A549 (cell line): ENCODE measurements at regions not wholly inside any gene's neighbourhood (a gene's known extent, or its start where the extent isn't known, plus 50 kb on each side); places are given as distances from the start of the nearest gene placed in this dataset.

Experiments
- ATAC-seq, 2 experiments: fragments of 200-7000 bp in 1 of 2; fragments of >200 bp in 1 of 2; cut with Nextera tagmentation in 1 of 2; cut with Tn5 transposase in 1 of 2; 3 replicates each; pipeline versions ENCODE4 v1.8.0 to v1.9.1; 2018 to 2020; ENCODE audit warnings: mild to moderate bottlenecking in 1 of 2, moderate library complexity in 1 of 2
- CTCF ChIA-PET: fragments of 300-600 bp; sonication (Branson Sonifier 250); formaldehyde crosslinking; extraction: SDS; loops from one replicate; lab custom pipeline; 2021; ENCODE audit warnings: antibody characterized with exemption, inconsistent platforms; lab: Yijun Ruan, JAX
- POLR2A ChIA-PET: fragments of 350-600 bp; formaldehyde crosslinking; extraction: SDS; loops from one replicate; lab custom pipeline; 2021; ENCODE audit warnings: antibody characterized with exemption, inconsistent platforms; lab: Yijun Ruan, JAX
- DNase-seq, 2 experiments: peaks; one replicate each; pipeline versions ENCODE4 v3.0.0 to v3.0.0-alpha.2; 2011 to 2016; ENCODE audit warnings: low read depth in 1 of 2, low spot score in 1 of 2
- FAIRE-seq: peaks from 2 replicates; lab custom pipeline; 2011; peaks lifted over from hg19 to GRCh38; lab: Jason Lieb, UNC
- H3K27ac ChIP-seq, 2 experiments: fragments of >200 bp; sonication (Bioruptor Twin); formaldehyde crosslinking; 3 replicates each; pipeline ENCODE4 v1.5.1; 2016 to 2017
- H3K4me1 ChIP-seq: fragments of >200 bp; sonication (Bioruptor Twin); formaldehyde crosslinking; 3 replicates; pipeline ENCODE4 v1.6.1; 2016
- H3K4me2 ChIP-seq: fragments of >200 bp; sonication (Bioruptor Twin); formaldehyde crosslinking; 3 replicates; pipeline ENCODE4 v1.6.1; 2016
- H3K4me3 ChIP-seq: fragments of >200 bp; sonication (Bioruptor Twin); formaldehyde crosslinking; 3 replicates; pipeline ENCODE4 v1.5.1; 2016
- H3K9me3 ChIP-seq: fragments of >200 bp; sonication (Bioruptor Twin); formaldehyde crosslinking; 3 replicates; pipeline ENCODE4 v1.6.1; 2016
- BHLHE40 ChIP-seq: IDR thresholded peaks from 2 replicates; pipeline ENCODE4 v1.6.1; 2012; ENCODE audit warnings: low read depth, low read length, inconsistent platforms
- CBX2 ChIP-seq: fragments of 200-600 bp; sonication (generic); IDR thresholded peaks from 2 replicates; pipeline ENCODE4 v1.6.1; 2016; ENCODE audit warnings: low read depth, mild to moderate bottlenecking, borderline replicate concordance
- CHD2 ChIP-seq: fragments of 150-350 bp; IDR thresholded peaks from 2 replicates; pipeline ENCODE4 v1.6.1; 2014; ENCODE audit warnings: low read length; ENCODE audit not compliant: partially characterized antibody
- CHD4 ChIP-seq: fragments of 200-600 bp; sonication (generic); IDR thresholded peaks from 2 replicates; pipeline ENCODE4 v1.6.1; 2016; ENCODE audit warnings: antibody characterized with exemption, mild to moderate bottlenecking, borderline replicate concordance
- FOSL2 ChIP-seq, 2 experiments: fragments of 450-650 bp in 1 of 2; fragments of >200 bp in 1 of 2; sonication (Bioruptor Twin) in 1 of 2; formaldehyde crosslinking; IDR thresholded peaks; 2 replicates each; pipeline versions ENCODE4 v1.5.0 to v1.6.1; 2016 to 2020; ENCODE audit warnings: mild to moderate bottlenecking in 1 of 2, moderate library complexity in 1 of 2
- HES2 ChIP-seq: fragments of >200 bp; sonication (Bioruptor Twin); formaldehyde crosslinking; IDR thresholded peaks from 2 replicates; pipeline ENCODE4 v1.6.1; 2016
- HOXA7 ChIP-seq: fragments of 250-450 bp; sonication (Bioruptor Pico); IDR thresholded peaks from 2 replicates; pipeline ENCODE4 v1.5.0; 2020; ENCODE audit warnings: mild to moderate bottlenecking, moderate library complexity
- JUN ChIP-seq, 2 experiments: fragments of >200 bp; sonication (Bioruptor Twin); formaldehyde crosslinking; IDR thresholded peaks; 2 replicates in 1 of 2; 3 replicates in 1 of 2; pipeline ENCODE4 v1.6.1; 2016 to 2017
- MAZ ChIP-seq: fragments of 150-350 bp; IDR thresholded peaks from 2 replicates; pipeline ENCODE4 v1.6.1; 2014; ENCODE audit warnings: antibody characterized with exemption, low read depth, low read length, borderline replicate concordance
- NR3C1 ChIP-seq: fragments of >200 bp; sonication (Bioruptor Twin); formaldehyde crosslinking; IDR thresholded peaks from 3 replicates; pipeline ENCODE4 v1.6.1; 2017
- PHF8 ChIP-seq: fragments of 200-600 bp; sonication (generic); IDR thresholded peaks from 2 replicates; pipeline ENCODE4 v1.6.1; 2016; ENCODE audit warnings: low read depth, mild to moderate bottlenecking, antibody characterized with exemption, moderate library complexity, borderline replicate concordance
- RARB ChIP-seq: fragments of 250-450 bp; sonication (Bioruptor Pico); IDR thresholded peaks from 2 replicates; pipeline ENCODE4 v1.8.0; 2021; ENCODE audit warnings: mild to moderate bottlenecking, moderate library complexity
- RNF2 ChIP-seq: fragments of 200-600 bp; sonication (generic); IDR thresholded peaks from 2 replicates; pipeline ENCODE4 v1.6.1; 2016; ENCODE audit warnings: low read depth, mild to moderate bottlenecking, antibody characterized with exemption, moderate library complexity, borderline replicate concordance
- TFCP2L1 ChIP-seq: fragments of 250-450 bp; sonication (Bioruptor Pico); IDR thresholded peaks from 2 replicates; pipeline ENCODE4 v1.5.0; 2021; ENCODE audit warnings: mild to moderate bottlenecking
- ZFP36 ChIP-seq: fragments of 450-650 bp; IDR thresholded peaks from 2 replicates; pipeline ENCODE4 v1.6.1; 2014; ENCODE audit warnings: borderline replicate concordance; ENCODE audit not compliant: partially characterized antibody
- ZNF302 ChIP-seq: fragments of 250-450 bp; sonication (Bioruptor Pico); IDR thresholded peaks from 2 replicates; pipeline ENCODE4 v1.9.0; 2021; ENCODE audit warnings: inconsistent platforms, mild to moderate bottlenecking, moderate library complexity
- WGBS: methylation state at CpG from one replicate; pipeline ENCODE4 v1.1.6; 2017; ENCODE audit errors: missing lambda C conversion rate; 5-methylcytosine and 5-hydroxymethylcytosine counted together
- TF ChIP-seq, protein P1 (sequence below): IDR thresholded peaks from 2 replicates; pipeline ENCODE4 v1.6.1; 2012; ENCODE audit warnings: low read depth, borderline replicate concordance

- FAIRE-seq = no peak
- ChIA-PET POLR2A (no interaction called here), CTCF (interaction anchor here (1.4 kb wide), 1 partner anchor 38 kb away, joined by 3 read pairs; no protein-coding TSS in a partner anchor)
- no peak overlapping the region for H3K27ac ChIP-seq
- no peak for DNase-seq
- no peak overlapping the region for H3K4me2 ChIP-seq
- 8% methylated on average over 1 of the region's 1 CpG for WGBS
- no peak overlapping the region for H3K4me3 ChIP-seq
- no peaks in the 10 kb centered on the region for H3K9me3 ChIP-seq
- H3K4me1 ChIP-seq = no peaks in the 10 kb centered on the region
- no peak for TF ChIP-seq NR3C1
- ATAC-seq = no peak
Observed at GRCh38 chr12:29035112-29035511, 114.0 kb upstream of the FAR2 start.

GRCh38 chr12:29039013-29039412, 110.1 kb upstream of the FAR2 start:
- Histone ChIP-seq H3K27ac (no peak overlapping the region), H3K9me3 (no peaks in the 10 kb centered on the region), H3K4me3 (no peak overlapping the region), H3K4me1 (peaks cover 7% of the 10 kb centered on the region; the same call in 1 of the 3 replicates), H3K4me2 (no peak overlapping the region)
- TF ChIP-seq MAZ (no peak), CHD2 (no peak), CHD4 (no peak), JUN (IDR thresholded peaks at IDR 0.05) (no peak), RARB (no peak), HES2 (no peak), FOSL2 (IDR thresholded peaks at IDR 0.05) (no peak), FOSL2 (CRISPR knock-in tag; IDR thresholded peaks at IDR 0.05) (no peak), BHLHE40 (no peak)
- TF ChIP-seq, protein P1, sequence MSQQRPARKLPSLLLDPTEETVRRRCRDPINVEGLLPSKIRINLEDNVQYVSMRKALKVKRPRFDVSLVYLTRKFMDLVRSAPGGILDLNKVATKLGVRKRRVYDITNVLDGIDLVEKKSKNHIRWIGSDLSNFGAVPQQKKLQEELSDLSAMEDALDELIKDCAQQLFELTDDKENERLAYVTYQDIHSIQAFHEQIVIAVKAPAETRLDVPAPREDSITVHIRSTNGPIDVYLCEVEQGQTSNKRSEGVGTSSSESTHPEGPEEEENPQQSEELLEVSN = no peak
- no peak for FAIRE-seq
- ATAC-seq = no peak
- CTCF ChIA-PET = no interaction called here
- POLR2A ChIA-PET = no interaction called here
- DNase-seq = no peak
- 6% methylated on average over 3 of the region's 3 CpGs for WGBS

GRCh38 chr12:29041621-29042020, 107.5 kb upstream of the FAR2 start:
- POLR2A ChIA-PET = no interaction called here
- no peak for FAIRE-seq
- Histone ChIP-seq H3K27ac (no peak overlapping the region), H3K4me2 (peak overlapping the region; percentile 48), H3K4me1 (peaks cover 7% of the 10 kb centered on the region; the same call in 1 of the 3 replicates)
- DNase-seq = peak in 1 of 2 experiments; percentile 27
- no peak for TF ChIP-seq TFCP2L1
- TF ChIP-seq RNF2 = no peak
- no peak for TF ChIP-seq FOSL2 (IDR thresholded peaks at IDR 0.05)
- peak; percentile 14; the same call in 1 of the 2 replicates for TF ChIP-seq FOSL2 (CRISPR knock-in tag; IDR thresholded peaks at IDR 0.05)
- TF ChIP-seq, all 56 proteins: peak for 1
- peak; percentile 49 to 59; a peak in 4 of 6 replicates for ATAC-seq
- CTCF ChIA-PET = no interaction called here
- WGBS = 6% methylated on average over 4 of the region's 4 CpGs
- Histone ChIP-seq H3K9me3 (no peaks in the 10 kb centered on the region), H3K4me3 (no peak overlapping the region)

GRCh38 chr12:29043069-29043468, 106.0 kb upstream of the FAR2 start:
- TF ChIP-seq RNF2 = no peak
- TF ChIP-seq ZNF302 (CRISPR knock-in tag) = no peak
- Histone ChIP-seq H3K27ac (no peak overlapping the region), H3K4me3 (no peak overlapping the region), H3K4me1 (peaks cover 7% of the 10 kb centered on the region; the same call in 1 of the 3 replicates), H3K9me3 (no peaks in the 10 kb centered on the region), H3K4me2 (no peak overlapping the region)
- no peak for DNase-seq
- FAIRE-seq = no peak
- WGBS = 10% methylated on average over 1 of the region's 1 CpG
- POLR2A ChIA-PET = no interaction called here
- CTCF ChIA-PET = no interaction called here
- no peak for ATAC-seq

GRCh38 chr12:29044799-29045198, 104.3 kb upstream of the FAR2 start:
- CTCF ChIA-PET = no interaction called here
- 12% methylated on average over 2 of the region's 2 CpGs for WGBS

More at GRCh38 chr12:29044799-29045198, 104.3 kb upstream of the FAR2 start:
- POLR2A ChIA-PET = no interaction called here
- TF ChIP-seq BHLHE40 (no peak), PHF8 (no peak), ZFP36 (no peak), CHD4 (no peak), CBX2 (no peak), HOXA7 (CRISPR knock-in tag) (no peak)
- Histone ChIP-seq H3K9me3 (no peaks in the 10 kb centered on the region), H3K4me2 (no peak overlapping the region), H3K27ac (no peak overlapping the region), H3K4me3 (no peak overlapping the region), H3K4me1 (peaks cover 7% of the 10 kb centered on the region; the same call in 1 of the 3 replicates)
- FAIRE-seq (no peak), DNase-seq (no peak), ATAC-seq (no peak)
